Effector CD4-positive, alpha-beta T cell (primary cell): ENCODE measurements at regions not wholly inside any gene's neighbourhood (a gene's known extent, or its start where the extent isn't known, plus 50 kb on each side); places are given as distances from the start of the nearest gene placed in this dataset.

Source experiments
- DNase-seq: peaks from one replicate; pipeline ENCODE4 v3.0.0-alpha.2; 2020

DNA sequence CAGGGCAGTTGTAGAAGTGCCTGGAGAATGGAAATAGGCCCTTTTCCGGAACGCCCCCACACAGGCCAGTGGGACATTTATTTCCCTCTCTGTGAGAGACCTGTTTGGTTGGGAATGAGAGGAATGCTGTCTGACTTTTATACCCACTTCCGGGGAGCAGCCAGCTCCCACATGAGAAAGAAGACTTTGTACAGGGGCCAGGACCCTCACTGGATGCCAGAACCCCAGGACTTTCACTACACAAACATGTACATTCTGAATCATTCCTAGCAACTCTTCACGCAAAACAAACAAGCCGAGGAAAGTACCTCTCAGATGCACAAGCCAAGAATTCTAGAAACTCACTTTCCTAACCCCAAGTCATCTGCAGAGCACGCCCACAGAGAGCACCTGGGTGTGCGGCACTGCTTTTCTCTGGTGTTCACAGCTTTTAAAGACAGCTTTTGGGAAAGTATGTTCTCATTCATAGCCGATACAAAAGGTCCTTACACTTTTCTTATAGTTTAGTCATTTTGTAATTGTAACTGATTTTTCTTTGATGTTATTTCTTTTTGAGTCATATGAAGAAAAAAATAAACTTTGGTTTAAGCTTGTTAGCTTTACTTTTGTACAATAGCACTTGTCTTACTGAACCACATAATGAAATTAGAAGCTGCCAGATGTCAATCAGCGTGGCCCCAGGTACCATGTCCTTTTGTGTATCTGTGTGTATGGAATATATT lies 856.1 kb upstream of the ID2 start:
- DNase-seq: no peak

DNA sequence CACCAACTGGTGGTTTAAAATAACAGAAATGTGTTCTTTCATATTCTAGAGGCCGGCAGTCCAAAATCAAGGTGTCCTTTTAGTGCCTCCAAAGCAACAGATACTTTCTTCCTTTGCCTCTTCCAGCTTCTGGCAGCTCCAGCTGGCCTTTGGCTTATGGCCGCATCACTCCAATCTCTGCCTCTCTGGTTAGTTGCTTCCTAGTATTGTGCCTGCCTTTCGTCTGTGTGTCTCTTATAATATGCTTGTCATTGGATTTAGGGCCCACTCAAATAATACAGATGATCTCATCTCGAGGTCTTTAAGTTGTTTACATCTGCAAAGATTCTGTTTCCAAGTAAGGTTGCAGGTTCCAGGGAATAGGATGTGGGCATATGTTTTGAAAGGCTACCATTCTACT lies 855.2 kb upstream of the ID2 start:
- no peak for DNase-seq

DNA sequence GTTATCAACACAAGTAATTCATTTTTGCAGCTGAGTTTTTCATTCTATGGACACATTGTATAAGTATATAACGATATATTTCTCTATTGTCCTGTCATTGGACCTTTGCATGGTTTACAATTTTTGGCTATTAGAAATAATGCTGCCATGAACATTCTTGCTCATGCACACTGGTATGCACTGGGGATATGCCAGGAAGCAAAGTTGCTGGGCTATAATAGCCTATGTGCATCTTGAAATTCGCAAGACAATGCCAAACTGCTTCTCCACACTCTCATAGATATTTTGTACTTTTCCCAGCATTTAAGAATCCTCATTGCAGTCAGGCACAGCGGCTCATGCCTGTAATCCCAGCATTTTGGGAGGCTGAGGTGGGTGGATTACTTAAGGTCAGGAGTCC lies 852.6 kb upstream of the ID2 start:
- DNase-seq: no peak

DNA sequence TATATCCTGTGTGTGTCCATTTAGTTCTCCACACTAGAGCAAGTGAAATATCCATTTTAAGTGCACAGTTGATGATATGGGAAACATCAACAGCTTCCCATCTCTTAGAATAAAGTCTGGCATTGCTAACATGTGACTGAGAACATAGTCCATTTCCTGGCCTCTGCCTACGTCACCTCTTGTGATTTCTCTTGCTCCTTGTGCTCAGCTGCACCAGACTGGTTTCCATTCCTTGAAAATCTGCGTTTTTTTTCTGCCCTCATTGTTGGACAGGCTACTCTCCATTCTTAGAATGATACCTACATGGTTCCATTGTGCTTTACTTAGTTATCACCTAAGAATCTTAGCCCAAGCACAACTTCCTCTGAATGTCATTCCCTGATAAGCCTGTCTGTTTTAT lies 851.2 kb upstream of the ID2 start:
- DNase-seq: no peak

DNA sequence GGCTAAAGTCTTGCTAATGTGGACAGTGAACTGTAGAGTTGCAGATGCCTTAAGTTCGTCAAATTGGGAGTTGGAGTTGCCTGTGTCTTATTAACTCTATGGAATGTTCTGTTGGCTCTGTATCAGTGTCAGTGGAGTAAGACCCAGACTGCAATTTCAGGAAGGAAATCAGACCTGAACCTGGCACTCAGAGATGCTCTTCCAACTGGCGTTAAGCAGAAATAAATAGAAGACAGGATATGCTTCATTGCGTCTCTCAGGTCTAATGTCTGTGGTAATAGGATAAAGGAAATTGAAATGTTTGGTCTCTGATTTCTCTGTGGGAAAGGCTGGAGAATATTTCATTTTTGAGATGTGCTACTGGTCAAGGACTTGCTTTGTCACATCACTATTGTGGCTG lies 846.7 kb upstream of the ID2 start:
- DNase-seq: no peak

DNA sequence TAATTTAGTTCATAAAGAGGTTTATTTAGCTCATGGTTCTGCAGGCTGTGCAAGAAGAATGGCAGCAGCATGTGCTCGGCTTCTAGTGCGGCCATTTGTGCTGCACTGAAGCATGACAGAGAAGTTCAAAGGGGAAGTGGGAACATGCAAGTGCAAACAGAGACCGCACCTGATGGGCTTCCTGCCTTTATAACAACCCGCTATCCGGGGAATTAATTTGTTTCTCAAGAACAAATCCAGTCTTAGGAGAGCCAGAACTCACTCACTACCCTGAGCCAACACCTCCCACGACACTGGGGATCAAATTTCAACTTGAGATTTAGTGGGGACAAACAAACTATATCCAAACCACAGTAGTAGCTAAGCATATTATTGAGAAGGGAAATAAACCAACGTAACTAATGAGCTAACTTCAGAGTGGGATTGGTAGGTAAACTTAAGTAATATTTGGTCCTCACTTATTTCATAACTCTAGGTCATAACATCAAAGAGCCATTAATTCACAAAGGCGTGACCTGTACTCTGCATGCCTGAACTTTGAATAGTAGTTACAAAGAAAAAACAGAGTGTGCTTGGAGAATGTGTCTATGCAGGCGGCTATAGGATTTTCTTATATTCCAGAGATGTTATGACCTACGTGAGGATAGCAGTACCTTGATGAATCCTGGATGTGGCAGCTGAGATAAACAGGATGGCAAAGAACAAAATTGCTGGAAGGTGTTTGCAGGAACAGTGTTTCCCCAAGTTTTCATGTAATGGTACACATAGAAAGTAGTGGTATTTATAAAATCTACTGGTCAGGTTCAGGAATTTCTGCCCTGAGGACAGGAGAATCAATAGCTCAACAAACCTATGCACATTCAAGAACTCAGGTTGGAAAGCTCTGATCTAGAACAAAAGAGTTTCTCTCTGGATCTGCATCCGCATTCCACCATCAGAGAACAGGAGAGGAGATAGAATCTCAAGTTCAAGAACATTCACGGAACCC lies 845.9 kb upstream of the ID2 start:
- no peak for DNase-seq

DNA sequence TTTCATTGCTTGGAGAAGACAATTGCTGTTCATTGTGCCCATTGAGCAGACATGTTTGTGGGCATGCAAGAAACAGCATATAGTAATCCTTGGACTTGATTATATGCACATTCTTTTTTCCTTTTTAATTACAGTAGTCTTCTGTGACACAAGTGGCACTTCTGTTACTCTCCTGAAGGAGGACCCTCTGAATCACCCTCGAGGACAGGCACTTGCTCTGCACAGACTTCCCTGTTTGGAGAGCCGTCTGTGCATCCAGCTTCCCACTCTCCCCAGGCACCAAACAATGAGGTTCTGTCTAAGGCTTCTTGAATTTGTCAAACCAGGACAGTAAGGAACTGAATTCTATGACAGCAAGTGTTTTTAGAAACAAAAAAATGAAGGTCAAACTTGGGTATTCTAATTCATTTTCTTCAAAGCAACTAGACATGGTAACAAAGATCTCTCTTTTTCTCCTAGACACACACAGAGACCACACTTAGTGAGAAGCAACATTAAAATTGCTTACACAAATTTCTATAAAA lies 844.6 kb upstream of the ID2 start:
- DNase-seq: no peak

DNA sequence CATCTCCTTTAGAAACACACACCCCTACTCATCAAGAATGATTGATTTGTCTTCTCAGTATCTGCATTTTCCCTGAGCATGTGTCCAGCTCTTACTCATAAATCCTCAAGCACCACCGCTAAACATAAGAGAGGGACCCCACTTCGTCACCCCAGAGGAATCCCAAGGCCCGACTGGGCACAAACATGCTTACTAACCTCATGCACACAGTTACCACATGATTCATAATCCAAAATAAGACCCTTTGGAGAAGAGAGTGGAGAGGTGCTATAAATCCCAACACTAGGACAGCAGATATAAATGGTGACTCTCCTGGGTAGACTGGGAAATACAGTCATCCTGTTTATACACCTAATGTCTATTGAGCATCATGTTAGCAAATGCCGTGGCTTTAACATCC lies 843.2 kb upstream of the ID2 start:
- no peak for DNase-seq

DNA sequence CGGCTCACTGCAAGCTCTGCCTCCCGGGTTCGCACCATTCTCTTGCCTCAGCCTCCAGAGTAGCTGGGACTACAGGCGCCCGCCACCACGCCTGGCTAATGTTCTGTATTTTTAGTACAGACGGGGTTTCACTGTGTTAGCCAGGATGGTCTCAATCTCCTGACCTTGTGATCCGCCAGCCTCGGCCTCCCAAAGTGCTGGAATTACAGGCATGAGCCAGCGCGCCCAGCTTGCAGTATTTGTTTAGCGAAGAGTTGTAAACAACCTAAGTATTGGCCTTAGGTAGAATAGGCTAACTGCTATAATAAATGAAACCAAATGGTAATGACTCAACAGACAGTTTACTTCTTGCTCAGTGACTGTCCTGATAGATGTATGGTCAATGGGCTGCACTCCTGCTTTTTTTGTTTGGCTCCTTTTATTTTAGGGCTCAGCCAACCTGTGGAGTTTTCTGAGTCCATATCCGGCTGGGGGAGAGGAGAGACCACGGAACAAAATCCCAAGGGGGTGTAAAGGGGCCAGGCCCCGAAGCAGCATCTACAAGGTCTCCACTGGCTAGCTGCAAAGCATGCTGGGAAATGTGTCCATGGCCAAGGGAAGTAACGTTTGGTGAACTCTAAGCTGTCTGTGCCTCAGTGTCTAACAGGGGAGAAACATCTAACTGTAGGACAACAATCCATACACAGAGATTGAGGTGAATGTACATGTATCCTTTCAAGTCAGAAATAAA lies 841.0 kb upstream of the ID2 start:
- no peak for DNase-seq

DNA sequence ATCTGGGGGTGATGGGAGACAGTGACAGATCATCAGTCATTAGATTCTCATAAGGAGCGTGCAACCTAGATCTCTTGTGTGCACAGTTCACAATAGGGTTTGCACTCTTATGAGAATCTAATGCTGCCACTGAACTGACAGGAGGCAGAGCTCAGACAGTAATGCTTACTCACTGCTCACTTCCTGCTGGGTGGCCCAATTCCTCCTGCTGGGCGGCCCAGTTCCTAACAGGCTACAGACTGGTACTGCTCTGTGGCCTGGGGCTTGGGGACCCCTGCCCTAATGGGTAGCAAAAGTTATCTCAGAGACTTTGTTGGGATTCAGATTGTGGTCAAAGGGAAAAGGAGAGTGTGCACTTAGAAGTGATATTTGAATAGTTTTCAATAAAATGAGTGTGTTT lies 840.1 kb upstream of the ID2 start:
- DNase-seq: no peak

DNA sequence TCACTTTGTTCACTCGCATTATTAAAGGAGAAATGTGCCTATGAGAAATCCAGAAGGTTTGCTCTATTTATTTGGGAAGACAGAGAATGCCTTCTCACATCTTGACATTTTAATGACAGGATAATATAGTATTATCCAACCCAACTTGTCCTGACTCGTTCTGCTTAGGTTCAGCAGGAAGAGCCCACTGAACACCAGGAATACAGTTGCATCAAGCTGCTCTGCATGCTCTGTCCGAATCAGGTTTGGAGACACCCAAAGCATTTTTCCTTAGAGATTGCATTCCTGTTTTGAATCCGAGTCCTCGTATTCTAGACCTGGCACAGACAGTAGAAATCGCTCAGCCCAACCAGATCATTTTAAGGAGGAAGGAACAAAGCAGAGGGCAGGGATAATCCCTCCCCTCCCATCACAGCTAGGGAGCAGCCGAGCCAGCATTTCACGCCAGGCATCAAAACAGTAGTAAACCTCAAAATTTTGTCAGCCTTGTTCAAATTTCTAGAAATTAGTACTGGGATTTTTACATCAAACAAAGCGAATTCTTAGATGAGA lies 837.4 kb upstream of the ID2 start:
- no peak for DNase-seq

DNA sequence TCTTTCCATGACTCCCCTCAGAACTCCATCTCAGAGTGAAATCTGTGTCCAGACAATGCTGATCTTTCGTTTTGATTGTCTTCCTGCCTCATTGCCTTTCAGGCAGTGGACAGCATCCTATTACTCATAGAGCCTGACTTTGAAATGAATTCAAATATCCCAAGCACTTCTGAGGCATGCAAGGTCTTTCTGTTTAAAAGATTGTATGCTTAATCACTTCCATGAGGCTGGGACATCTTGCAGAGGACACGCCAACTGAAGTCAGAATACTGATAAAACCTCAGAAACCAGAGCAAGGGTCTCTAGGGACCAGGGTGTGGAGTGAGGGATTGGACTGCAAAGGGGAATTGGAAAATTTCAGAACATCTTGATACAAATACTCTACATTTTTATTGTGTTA lies 836.5 kb upstream of the ID2 start:
- no peak for DNase-seq

DNA sequence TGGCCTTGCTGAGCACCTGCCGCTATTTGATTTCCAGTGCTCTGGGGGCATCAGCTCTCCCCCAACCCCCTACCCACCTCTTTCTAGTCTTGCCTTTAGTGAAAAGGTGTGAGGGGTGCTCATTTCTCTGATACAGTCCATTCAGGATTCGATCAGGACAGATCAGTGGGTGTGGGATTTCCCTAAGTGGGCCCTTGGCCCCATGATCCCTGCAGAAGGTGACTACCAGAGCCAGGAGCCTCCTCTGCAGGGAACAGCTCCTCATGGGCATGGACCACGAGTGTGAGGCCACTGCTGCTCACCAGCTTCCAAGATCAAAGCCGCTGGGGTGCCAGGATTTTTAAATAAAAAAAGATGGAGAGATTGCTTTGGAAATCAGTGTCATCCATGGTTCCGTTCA lies 835.2 kb upstream of the ID2 start:
- no peak for DNase-seq

DNA sequence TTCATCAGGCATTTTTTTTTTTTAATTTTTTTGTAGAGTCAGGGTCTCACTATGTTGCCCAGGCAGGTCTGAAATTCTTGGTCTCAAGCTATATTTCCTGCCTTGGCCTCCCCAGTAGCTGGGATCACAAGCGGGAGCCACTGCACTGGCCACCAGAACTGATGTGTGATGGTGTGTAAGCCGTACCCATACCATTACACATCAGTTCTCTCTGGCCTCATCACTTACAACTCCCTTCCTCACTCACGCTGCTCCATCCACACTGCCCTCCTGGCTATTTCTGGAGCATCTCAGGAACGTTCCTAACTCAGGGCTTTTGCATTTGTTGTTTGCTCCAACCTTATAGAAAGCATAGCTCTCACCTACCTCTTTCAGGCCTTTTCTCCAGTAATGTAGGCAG lies 834.5 kb upstream of the ID2 start:
- DNase-seq: no peak

DNA sequence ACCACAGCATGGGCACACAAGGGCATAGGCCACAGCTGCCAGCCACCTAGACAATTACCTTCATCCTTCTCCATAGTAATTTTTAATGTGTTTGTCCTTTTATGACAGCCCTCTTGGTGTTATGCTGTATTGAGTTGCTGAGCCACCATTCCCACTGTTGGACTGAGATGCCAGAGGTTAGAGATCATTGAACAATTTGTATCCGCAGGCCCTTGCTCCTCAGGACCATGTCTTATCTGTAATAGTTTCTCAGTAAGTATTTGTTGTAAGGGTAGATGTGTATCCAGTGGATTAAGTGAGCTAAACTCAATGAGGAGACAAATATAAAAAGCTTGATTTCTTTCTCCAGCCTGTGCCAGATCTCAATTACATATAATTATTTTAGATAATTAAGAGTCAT lies 832.8 kb upstream of the ID2 start:
- DNase-seq: no peak

DNA sequence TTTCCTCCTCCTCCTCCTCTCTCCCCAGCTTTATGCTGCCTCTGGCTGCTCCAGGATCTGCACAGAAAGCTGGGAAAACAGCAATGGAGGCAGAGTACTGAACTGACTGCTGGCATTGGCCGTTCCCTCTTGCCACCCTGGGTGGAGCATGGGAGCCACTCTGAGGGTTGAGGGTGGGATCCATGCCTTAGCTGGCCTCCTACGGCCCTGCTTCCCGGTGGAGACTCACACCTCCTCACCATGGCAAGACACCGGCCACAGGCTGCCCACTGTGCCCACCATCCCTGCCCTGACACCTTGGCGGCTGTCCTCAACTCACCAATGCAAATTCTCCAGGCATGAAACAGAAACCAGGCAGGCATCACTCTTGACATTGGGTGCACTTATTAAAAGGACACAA lies 832.3 kb upstream of the ID2 start:
- DNase-seq: no peak

DNA sequence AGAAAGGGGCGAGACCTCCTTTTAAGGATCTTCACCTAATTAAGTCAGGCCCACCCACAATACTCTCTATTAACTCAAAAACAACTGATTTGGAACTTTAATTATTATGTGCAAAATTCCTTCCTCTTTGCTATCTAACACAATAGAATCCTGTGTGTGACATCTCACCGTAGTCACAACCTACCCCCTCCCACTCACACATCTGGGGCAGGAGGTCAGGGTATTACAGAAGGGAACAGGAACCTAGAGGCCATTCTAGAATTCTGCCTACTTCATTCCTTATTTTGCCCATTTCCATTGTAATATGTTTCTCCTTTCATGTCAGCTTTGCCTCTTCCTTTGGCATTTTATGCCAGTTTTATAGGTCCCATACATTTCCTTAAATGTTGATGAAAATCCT lies 829.3 kb upstream of the ID2 start:
- no peak for DNase-seq

DNA sequence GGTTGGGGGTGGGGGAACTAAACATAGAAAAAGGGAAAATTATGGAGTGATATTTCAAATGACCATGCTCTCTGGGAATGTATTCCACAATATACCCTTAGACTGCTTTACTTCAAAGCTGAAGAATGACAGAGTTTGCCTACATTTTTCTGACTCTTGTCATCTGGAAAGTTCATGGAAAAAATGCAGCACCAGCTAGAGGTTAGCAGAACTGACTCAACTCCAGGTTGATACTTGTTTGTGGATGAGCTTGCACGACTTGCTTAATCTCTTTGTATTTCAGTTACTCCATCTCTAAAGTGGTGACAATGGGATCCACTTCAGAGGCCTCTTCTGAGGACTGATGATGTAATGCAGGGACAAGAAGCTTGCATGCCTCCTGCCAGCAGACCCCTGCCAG lies 824.0 kb upstream of the ID2 start:
- DNase-seq: no peak

DNA sequence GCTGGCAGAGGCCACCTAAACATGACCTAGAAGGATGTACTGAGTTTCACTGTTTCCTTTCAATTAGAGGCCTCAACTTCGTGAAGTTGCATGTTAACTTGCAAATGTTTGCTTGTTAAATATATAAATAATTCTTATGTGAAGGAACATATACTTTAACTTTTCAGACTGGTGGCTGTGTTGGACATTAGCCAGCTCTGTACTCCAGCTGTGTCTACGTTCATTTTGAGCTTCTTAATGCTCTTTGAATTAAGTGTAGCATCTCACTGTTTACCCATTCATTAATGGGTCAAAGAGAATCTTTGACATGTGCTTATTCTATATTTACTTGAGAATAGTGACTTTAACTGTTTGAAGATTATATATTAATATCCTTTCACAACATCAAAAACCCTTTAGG lies 823.2 kb upstream of the ID2 start:
- no peak for DNase-seq

DNA sequence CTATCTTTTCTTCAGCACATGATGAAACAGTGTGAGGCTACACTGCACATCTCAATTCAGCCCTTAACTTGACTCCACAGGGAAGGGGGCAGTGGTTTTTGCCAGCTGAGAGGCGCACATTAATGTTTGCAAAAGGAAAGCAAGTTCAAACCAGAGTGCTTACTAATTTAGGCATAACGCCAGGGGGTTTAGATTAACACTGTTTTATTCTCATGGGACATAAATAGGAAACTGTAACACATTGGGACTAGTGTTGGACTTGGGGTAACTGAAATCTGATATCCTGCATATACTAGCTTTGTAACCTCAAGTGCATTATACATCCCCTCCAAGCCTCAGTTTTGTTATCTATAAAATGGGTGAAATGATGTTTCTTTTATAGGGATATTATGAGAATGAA lies 821.2 kb upstream of the ID2 start:
- DNase-seq: no peak

DNA sequence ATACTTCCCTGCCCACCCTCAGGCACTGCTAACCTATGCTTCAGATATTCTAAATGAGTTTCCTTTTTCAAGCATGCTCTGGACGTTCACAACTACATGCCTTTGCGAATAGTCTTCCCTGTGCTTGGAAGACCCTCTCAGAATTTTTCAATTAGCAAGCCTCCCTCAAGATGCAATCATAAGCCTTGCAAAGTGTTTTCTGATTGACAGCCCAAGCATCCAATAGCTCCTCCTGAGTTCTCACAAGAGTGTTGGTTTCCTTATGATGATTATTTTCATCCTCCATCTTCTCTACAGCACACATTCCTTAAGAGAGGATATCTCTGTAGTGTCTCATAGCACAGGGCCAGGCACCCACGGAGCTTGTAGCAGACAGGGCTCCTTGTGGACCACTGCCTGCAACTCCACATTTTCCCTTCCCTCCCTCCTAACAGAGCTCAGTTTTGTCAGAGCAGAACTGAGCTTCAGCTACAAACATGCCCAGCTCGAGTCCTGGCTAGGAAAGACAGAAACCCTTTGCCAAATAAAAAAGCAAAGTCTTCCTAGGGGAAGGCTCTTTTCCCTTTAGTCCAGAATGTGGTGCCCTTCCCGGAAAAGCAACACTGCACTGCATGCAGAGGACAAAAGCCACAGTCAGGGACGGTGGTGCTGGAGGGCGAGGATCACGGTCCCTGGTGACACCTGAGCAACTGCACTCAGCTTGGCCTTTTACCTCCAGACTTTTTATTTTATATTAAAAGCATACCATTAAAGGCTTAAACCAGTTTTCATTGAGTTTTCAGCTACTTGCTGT lies 819.8 kb upstream of the ID2 start:
- no peak for DNase-seq

DNA sequence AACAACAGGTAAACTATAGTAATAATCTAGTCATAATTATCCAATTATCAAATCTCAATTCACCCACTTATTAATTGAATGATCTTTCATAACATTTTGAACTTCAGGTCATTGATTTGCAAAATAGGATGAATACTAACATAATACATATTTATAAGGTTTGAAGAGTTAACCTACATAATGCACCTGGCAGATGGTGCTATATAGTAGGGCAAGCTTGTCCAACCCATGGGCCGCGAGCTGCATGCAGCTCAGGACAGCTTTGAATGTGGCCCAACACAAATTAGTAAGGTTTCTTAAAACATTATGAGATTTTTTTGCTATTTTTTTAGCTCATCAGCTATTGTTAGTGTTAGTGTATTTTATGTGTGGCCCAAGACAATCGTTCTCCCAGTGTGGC lies 815.8 kb upstream of the ID2 start:
- no peak for DNase-seq
